HUES6 (cell line): ENCODE measurements at regions not wholly inside any gene's neighbourhood (a gene's known extent, or its start where the extent isn't known, plus 50 kb on each side); places are given as distances from the start of the nearest gene placed in this dataset.
"Not testable (repeated sequence)": the region's sequence is repeated elsewhere in the genome, so short reads cannot be mapped to it uniquely, and the experiment has no call there.

Source experiments
- H3K27ac ChIP-seq: 2 replicates; pipeline ENCODE4 v1.7.0; 2013; ENCODE audit warnings: low read depth, mild to moderate bottlenecking, low read length, inconsistent platforms
- H3K27me3 ChIP-seq: 2 replicates; pipeline ENCODE4 v1.6.1; 2013; ENCODE audit warnings: low read length; ENCODE audit not compliant: control insufficient read depth, insufficient read depth
- H3K36me3 ChIP-seq: 2 replicates; pipeline ENCODE4 v1.6.1; 2013; ENCODE audit warnings: low read length; ENCODE audit not compliant: control insufficient read depth, insufficient read depth
- H3K4me1 ChIP-seq: 2 replicates; pipeline ENCODE4 v1.6.1; 2013; ENCODE audit warnings: low read length; ENCODE audit not compliant: control insufficient read depth, insufficient read depth
- H3K4me3 ChIP-seq: 2 replicates; pipeline ENCODE4 v1.5.1; 2013; ENCODE audit warnings: low read depth, low read length
- H3K9ac ChIP-seq: one replicate; pipeline ENCODE4 v1.6.1; 2013; ENCODE audit warnings: mild to moderate bottlenecking, low read length
- H3K9me3 ChIP-seq: 2 replicates; pipeline ENCODE4 v1.6.1; 2013; ENCODE audit warnings: low read depth, low read length; ENCODE audit not compliant: control insufficient read depth, insufficient read depth

- Histone ChIP-seq H3K27me3 (no peaks in the 10 kb centered on the region), H3K4me1 (no peaks in the 10 kb centered on the region), H3K9me3 (peaks cover 66% of the 10 kb centered on the region), H3K9ac (no peak overlapping the region), H3K27ac (no peak overlapping the region), H3K4me3 (no peak overlapping the region), H3K36me3 (no peaks in the 10 kb centered on the region)
Observed at GRCh38 chr17:22305356-22306071, 613.2 kb downstream of the KCNJ18 start.

GRCh38 chr17:22310292-22310691 is 618.0 kb downstream of the KCNJ18 start:
- not testable (repeated sequence) for H3K4me1 ChIP-seq, H3K27ac ChIP-seq, H3K9ac ChIP-seq, H3K36me3 ChIP-seq, H3K27me3 ChIP-seq, H3K4me3 ChIP-seq
- peaks cover 52% of the 10 kb centered on the region; the same call in 1 of the 2 replicates for H3K9me3 ChIP-seq

GRCh38 chr17:22310717-22311686 is 618.7 kb downstream of the KCNJ18 start:
- no peaks in the 10 kb centered on the region for H3K36me3 ChIP-seq
- peak overlapping the region; percentile 51; the same call in 1 of the 2 replicates for H3K4me3 ChIP-seq
- H3K27me3 ChIP-seq: no peaks in the 10 kb centered on the region
- peaks cover 46% of the 10 kb centered on the region; the same call in 1 of the 2 replicates for H3K9me3 ChIP-seq
- H3K27ac ChIP-seq: no peak overlapping the region
- H3K4me1 ChIP-seq: no peaks in the 10 kb centered on the region
- H3K9ac ChIP-seq: no peak overlapping the region

- not testable (repeated sequence) for H3K9ac ChIP-seq, H3K27me3 ChIP-seq, H3K36me3 ChIP-seq, H3K27ac ChIP-seq, H3K4me3 ChIP-seq, H3K4me1 ChIP-seq
- H3K9me3 ChIP-seq: peaks cover 50% of the 10 kb centered on the region; the same call in 1 of the 2 replicates
Observed at GRCh38 chr17:22321001-22321400, 628.7 kb downstream of the KCNJ18 start.

GRCh38 chr17:22322893-22323550 is 630.7 kb downstream of the KCNJ18 start:
- H3K27me3 ChIP-seq, H3K9ac ChIP-seq, H3K27ac ChIP-seq, H3K36me3 ChIP-seq, H3K4me1 ChIP-seq, H3K4me3 ChIP-seq: not testable (repeated sequence)
- peaks cover 45% of the 10 kb centered on the region; the same call in 1 of the 2 replicates for H3K9me3 ChIP-seq

GRCh38 chr17:22337467-22337866 is 645.1 kb downstream of the KCNJ18 start:
- Histone ChIP-seq H3K36me3 (no peaks in the 10 kb centered on the region), H3K9me3 (peaks cover 21% of the 10 kb centered on the region; the same call in 1 of the 2 replicates), H3K9ac (no peak overlapping the region), H3K27ac (no peak overlapping the region), H3K27me3 (no peaks in the 10 kb centered on the region), H3K4me3 (no peak overlapping the region), H3K4me1 (no peaks in the 10 kb centered on the region)

GRCh38 chr17:22356603-22357002 is 664.3 kb downstream of the KCNJ18 start:
- not testable (repeated sequence) for H3K4me3 ChIP-seq, H3K9ac ChIP-seq, H3K36me3 ChIP-seq, H3K4me1 ChIP-seq, H3K27ac ChIP-seq, H3K27me3 ChIP-seq
- peaks cover 27% of the 10 kb centered on the region; the same call in 1 of the 2 replicates for H3K9me3 ChIP-seq

- H3K4me3 ChIP-seq, H3K27me3 ChIP-seq, H3K27ac ChIP-seq, H3K36me3 ChIP-seq, H3K4me1 ChIP-seq, H3K9ac ChIP-seq: not testable (repeated sequence)
- peaks cover 49% of the 10 kb centered on the region for H3K9me3 ChIP-seq
Observed at GRCh38 chr17:22370988-22371387, 678.7 kb downstream of the KCNJ18 start.

GRCh38 chr17:22373911-22374310 is 681.6 kb downstream of the KCNJ18 start:
- Histone ChIP-seq H3K4me3 (no peak overlapping the region), H3K9me3 (peaks cover 42% of the 10 kb centered on the region), H3K9ac (no peak overlapping the region), H3K36me3 (no peaks in the 10 kb centered on the region), H3K4me1 (no peaks in the 10 kb centered on the region), H3K27ac (no peak overlapping the region), H3K27me3 (no peaks in the 10 kb centered on the region)

- Histone ChIP-seq H3K9ac (no peak overlapping the region), H3K4me1 (no peaks in the 10 kb centered on the region), H3K9me3 (peaks cover 38% of the 10 kb centered on the region), H3K4me3 (no peak overlapping the region), H3K27me3 (no peaks in the 10 kb centered on the region), H3K36me3 (no peaks in the 10 kb centered on the region), H3K27ac (no peak overlapping the region)
Observed at GRCh38 chr17:22374741-22375140, 682.4 kb downstream of the KCNJ18 start.
